GM19452 (cell line): ENCODE measurements at regions not wholly inside any gene's neighbourhood (a gene's known extent, or its start where the extent isn't known, plus 50 kb on each side); places are given as distances from the start of the nearest gene placed in this dataset.
"Not testable (repeated sequence)": the region's sequence is repeated elsewhere in the genome, so short reads cannot be mapped to it uniquely, and the experiment has no call there.

Source experiments
- ATAC-seq: cut with Tn5 transposase; IDR thresholded peaks from one replicate; pipeline ENCODE4 v1.9.1; 2021; ENCODE audit not compliant: unreplicated experiment

DNA sequence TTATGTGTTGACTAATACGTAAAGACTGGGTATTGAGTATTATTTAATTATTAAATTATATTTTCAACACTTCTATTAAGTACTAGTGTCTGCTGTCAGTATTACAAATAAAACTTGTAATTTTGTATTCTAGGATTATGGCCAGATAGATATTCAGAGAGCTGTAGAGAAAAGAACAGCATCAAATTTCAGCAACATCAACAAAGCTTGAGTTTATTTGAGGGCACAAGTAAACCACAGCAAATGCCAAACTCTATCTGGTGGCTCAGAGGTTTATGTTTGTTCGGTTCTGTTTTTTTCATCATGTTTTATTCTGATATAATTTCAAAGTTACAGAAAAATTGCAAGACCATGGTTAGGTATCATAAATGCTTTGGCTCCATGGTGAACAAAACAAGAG, 1530.5 kb downstream of the PCDH18 start:
- ATAC-seq, result no peak

DNA sequence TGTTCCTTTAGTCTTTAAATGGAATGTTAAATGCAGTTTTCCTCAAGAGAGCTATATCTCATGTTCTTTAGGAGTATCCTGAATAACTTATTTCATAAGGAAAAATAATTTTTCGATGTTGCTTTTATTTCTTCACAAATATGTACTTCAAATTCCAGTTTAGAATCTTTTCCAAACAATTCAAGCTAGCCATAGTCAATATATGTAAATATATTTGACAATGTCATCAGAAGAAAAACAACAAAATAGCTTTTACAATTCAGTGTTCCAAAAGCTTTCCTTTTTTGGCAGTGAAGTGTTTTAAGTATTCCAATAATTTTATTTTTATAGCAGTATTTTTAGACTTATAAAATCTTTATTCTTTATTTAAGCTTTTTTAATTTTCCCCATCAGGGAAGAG, 1532.0 kb downstream of the PCDH18 start:
- ATAC-seq, result no peak

DNA sequence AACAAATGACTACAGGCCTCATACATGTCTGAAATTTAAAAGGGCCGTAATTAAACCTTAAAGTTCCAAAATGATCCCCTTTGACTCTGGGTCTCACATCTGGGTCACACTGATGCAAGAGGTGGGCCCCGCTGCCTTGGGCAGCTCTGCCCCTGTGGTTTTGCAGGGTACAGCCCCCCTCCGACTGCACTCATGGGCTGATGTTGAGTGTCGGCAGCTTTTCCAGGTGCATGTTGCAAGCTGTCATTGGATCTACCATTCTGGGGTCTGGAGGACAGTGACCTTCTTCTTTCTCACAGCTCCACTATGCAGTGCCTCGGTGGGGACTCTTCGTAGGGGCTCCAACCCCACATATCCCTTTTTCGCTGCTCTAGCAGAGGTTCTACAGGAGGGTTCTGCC, 1537.9 kb downstream of the PCDH18 start:
- no peak for ATAC-seq

DNA sequence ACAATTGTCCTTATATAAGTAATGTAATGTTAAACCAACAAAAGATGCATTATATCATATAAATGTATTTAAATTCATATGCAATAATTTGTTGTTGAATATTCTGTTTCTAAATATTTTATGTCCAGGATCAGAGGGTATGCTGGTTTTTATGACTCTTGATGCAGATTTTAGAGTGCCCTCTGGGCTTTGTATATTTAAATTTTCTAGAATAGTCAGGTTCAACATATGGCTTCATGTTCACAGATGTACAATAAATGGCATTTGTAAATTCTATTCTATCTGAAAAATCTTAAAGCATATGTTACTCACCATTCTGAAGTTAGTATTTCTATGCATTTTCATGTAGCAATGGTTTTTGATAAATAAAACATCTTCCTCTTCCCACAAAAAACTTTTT, 1555.4 kb downstream of the PCDH18 start:
- no peak for ATAC-seq

DNA sequence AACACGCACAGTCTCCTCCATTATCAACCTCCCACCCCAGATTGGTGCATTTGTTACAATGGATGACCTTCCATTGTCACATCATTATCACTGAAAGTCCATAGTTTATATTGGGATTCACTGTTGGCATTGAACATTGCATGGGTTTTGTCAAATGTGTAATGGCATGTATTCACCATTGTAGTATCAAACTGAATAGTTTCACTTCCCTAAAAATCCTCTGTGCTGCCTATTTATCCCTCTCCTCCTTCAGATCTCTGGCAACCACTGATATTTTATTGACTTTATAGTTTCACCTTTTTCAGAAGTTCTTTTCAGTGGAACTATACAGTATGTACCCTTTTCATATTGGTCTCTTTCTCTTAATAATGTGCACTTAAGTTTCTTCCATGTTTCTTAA, 1565.4 kb downstream of the PCDH18 start:
- ATAC-seq, result no peak

DNA sequence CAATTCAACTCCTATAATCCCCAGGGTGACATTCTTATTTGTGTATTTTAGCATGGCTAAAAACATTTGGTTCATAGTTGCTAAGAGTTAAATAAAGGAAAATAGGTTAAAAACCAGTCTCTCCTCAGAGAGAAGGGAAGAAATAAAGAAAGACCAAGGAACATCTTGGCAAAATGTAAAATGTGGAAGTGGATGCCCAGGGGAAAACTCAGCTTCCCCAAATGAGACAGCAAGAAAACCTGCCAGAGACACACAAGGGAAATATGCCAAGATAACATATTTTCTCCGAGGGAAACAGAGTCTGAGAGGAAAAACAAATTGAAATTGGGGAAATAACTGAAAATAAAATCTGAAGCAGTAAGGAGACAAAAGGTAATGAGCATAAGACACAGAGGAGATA, 1569.3 kb downstream of the PCDH18 start:
- no peak for ATAC-seq

DNA sequence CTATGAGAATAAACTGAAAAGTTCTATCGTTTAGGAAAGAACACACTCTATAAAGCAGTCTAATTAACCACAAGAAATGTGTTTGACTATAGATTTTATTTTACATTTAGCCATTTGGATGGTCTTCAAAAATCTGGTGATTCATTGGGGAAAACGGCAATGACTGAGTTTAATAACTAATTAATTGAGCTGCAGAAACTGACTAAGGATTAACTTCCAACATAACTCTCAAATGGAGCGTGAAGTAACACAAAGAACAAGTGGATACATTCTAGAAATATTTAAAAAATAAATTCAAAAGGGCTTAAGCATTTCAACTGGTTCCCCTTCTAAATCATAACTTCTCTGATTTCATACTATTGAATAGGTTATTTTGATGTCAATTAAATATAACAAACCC, 1582.4 kb downstream of the PCDH18 start:
- no peak for ATAC-seq

DNA sequence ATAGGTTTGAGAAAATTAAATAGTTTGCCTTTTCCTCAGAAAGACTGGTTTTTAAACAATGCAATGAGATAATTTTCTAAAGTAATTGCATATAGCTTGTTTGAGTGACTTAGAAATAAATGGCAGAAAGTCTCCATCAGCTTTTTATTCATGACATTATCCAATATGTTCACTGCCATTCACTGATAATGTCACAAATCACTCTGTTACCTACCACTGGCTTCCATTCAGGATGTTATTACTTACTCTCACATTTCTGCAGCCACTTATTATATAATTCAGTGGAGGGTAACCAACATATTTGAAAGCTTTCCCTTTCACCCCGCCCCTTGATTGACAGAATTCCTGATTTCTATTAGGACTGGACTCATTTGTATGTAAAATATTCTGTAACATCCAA, 1583.5 kb downstream of the PCDH18 start:
- ATAC-seq, result no peak

DNA sequence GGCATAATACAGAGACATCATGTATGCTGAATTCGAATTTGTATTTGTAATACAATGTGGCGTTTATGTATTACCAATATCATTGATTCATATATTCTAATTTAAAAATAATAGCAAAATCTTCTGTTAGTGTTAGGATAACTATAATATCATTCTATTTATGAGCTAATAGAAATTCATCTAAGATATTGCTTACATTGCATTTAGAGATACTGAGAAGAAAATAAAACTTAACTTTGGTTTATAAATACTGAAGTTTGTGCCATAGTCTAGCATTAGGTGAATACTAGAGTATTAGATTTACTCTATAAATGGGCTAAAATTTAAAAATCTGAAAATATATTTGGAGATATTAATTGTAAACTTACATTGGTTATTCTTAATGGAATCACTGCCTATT, 1590.6 kb downstream of the PCDH18 start:
- no peak for ATAC-seq

DNA sequence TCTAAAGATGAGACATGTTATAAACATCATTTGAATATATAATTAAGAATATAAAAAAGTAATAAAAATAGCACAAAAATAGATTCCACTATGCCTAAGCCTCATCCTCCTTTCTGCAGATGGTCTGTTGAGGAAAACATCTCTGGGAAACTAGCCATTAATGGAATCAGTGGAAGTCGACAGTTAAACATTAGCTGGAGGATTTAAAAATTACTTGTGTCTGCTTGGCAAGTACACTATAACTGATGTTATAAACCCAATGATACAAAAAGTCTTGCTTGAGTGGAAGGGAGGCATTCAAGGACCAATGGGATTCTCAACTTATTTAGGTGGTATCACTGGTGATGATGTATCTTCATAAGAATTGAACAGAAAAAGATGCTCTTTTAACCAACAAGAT, 1598.3 kb downstream of the PCDH18 start:
- ATAC-seq, result no peak

DNA sequence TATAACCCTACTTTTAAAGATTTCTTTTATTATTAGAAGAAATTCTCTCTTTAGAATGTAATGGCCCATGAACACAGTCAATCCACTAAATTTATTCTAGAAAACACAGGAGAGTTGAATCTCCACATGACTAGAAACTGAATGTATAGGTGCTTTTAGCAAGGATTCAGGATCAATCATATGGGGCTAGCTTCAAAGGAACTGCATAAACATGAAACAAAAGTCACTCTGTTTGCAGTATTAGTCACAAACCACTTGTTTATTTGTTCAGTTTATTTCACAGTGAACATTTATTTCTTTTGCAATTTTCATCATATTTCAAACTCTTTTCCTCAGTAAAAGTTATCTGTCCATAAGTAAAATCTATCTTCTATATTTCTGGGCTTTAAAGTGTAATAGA, 1604.6 kb downstream of the PCDH18 start:
- no peak for ATAC-seq

DNA sequence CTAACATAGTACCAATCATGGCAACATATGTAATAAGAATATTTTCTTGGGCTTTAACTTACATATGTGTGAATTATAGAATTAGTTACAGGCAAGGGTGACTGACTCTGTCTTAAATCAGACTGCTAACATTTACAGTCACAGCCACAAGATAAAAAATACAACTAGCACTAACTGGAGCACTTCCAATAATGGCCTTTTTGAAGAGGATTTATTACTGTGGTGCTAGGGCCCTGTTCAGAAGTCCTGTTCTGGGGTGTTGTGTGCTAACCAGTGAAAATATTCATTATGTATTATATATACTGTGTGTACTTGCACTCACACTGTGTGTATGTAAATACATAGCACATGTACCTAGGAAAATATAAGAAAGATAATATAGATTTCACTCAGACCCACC, 1611.2 kb downstream of the PCDH18 start:
- ATAC-seq, result no peak

DNA sequence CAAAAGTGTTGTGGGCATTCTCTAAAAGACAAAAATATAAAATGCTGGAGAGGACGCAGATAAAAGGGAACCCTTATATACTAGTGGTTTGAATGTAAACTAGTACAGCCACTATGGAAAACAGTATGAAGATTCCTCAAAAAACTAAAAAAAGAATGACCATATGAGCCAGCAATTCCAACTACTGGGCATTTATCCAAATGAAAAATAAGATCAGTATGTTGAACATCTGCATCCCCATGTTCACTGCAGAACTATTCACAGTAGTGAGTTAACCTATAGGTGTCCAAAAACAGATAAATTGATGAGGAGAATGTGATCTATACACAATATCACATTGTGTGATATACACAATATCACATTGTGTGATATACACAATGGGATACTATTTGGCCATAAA, 1615.3 kb downstream of the PCDH18 start:
- no peak for ATAC-seq

DNA sequence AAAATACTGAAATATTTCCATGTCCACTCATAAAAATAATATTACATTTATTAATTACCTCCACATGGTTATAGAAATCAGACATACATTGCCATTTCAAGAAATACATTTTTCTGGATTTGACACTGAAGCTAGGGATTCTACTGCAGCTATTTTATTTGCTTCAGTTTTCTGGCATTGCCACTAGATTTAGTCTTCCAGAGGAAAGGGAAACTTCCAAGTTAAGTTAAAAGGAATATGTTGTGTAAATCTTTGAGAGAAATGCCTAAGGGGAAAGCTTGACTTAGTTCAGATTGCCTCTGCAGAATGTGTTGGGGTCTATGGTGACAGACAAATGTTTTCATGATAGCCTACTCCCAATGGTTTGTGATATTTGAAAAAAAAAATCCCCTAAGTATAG, 1631.3 kb downstream of the PCDH18 start:
- ATAC-seq, result no peak

DNA sequence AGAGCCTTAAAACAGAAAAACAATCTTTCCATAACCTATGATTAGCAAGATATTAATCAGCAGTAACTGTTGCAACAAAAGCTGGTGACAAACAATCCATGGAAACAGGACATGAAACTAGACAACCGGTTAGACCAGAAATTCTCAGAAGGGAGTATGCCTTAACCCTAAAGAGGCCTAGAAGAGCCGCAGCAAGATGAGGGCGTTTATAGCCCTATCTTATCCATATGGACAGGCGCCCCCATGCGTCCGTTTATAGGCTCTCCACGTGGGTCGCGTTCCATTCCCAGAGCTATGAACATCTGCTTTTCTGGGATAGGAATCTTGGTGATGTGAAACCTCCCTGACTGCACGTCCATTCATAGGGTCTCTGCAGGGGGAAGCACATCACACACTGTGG, 1662.7 kb upstream of the PABPC4L start:
- ATAC-seq, result not testable (repeated sequence)

DNA sequence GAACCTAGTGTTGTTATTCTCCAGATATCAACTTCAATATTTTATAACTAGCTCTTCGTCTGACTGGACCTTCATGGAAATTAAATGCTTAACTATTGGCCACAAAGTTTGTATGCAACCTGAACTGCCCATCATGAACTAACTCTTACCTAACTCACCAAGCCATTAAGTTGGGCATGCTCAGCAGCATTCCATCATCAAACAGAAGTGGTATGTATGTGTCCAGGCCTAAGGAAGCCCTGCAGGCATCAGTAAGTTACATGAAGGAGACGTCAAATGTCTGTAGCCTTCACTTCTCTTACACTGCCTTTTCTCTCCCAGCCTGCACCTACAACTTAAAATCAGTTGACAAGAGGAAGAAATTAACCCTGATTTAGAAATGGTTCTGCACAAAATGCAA, 1639.2 kb upstream of the PABPC4L start:
- no peak for ATAC-seq

DNA sequence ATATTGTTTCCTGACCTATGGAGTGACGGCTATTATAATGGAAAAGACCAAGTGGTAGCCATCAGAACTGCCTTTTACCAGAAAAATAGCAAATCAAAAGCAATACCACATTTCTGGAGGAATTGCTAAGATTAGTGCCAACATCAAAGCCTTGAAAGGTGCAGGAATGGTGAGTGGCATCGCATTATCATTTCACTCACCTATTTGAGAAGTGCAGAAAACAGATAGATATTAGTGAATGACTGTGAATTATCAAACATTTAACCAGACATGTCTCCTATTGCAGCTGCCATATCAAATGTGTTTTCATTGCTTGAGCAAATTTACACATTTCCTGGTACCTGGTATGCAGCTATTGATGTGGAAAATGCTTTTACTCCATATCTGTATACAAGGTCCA, 1638.1 kb upstream of the PABPC4L start:
- ATAC-seq, result no peak

DNA sequence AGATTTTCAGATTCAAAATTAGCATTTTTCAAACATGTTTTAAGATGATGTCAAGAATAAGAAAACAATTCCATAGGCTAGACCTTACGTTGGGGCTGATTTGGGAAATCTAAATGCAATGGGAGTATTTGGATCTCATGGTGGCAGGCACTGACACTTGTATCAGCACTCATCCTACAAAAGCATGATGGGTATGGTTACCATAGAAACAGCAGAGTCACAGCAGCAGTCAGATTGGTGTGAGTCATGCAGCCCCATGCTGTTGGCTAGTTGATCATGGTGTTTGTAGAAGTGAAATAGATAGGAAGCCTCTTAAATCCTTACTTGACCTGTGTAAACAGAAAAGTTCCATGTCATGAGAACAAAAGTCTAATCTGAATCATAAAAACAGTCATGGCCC, 1637.3 kb upstream of the PABPC4L start:
- no peak for ATAC-seq

DNA sequence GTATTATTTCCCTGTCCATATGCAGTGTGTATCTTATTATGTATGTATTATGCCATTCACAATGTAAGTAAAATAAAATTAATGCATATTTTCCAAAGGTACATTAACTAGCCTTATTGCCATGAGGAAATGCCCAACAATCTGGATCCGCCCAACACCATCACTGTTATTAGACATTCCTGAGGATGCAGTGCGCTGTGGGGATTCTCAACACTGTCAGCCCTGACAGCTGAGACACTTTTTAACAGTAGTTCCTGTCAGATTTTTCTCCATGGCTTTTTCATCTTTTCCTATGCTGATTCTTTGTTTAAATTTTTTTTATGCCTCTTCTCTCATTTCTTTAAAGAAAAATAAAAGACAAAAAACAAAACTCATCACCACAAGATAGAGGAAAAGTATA, 1632.9 kb upstream of the PABPC4L start:
- ATAC-seq, result no peak

DNA sequence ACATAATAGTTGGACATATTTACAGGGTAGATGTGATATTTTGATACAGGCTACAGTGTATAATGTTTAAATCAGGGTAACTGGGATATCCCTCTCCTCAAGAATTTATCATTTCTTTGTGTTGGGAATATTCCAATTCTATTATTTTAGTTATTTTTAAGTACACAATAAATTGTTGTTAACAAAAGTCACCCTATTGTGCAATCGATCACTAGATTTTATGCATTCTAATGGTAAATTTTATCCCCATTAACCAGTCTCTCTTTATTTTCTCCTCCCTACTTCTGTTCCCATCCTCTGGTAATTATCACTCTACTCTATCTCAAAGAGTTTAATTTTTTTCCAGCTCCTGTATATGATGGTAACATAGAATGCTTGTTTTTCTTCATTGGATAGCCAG, 1631.9 kb upstream of the PABPC4L start:
- no peak for ATAC-seq

DNA sequence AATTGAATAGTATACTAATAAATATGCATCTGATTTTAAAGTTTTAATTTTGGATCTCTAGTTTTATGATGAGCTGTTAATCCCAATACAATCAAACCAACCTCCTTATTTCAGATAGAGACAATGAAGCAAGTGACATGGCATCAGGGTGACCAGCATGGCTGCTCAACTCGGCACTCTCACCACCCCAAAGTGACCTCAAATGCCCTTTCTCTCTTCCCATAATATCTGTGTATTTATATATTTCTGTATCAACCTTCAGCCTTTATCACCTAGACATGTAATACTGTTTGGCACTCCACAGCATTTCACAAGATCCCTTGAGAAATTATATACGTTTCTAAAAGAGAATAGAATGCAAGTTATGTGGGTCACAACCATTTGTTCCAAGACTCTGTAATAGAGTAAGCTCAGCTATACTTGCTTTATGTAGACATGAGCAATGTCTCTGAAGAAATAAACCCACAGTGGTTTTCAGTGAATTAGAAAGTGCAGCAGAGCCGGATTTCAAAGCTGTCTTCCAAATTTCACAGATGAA, 1623.2 kb upstream of the PABPC4L start:
- ATAC-seq, result no peak

DNA sequence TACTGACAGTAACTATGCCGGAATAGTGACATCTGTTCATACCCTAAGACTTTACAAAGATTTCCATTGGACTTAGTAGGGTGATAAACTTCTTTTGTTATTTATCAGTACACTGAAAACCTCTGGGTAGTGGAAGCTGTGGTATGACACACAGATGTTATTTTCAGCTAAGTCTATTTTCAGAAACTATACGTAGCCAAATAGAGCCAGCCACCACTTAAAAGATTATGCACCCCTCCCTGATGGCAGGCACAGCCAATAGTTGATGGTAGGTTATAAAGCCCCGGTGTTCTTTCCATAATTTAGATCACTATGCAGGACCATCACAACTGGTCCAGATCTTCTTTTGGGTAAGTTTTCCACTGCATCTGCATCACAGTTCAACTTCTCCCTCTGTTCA, 1603.2 kb upstream of the PABPC4L start:
- ATAC-seq, result no peak

DNA sequence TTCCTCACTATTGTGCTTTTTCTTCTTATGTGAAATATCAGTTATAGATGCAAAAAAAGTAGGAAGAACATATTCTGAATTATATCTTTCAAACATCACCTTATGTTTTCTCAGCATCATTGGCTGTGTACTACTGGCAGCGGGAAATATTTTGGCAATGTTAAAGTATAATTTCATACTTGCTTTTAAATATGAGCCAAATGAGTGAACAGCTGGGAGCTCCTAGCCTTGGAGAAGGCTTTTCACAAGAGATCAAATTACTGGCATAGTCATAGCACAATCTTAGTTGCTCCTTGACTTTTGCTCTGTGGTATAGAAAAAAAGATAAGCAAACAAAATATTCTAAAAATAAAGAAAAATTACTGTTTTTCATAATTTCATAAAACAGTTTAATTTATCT, 1575.8 kb upstream of the PABPC4L start:
- no peak for ATAC-seq

DNA sequence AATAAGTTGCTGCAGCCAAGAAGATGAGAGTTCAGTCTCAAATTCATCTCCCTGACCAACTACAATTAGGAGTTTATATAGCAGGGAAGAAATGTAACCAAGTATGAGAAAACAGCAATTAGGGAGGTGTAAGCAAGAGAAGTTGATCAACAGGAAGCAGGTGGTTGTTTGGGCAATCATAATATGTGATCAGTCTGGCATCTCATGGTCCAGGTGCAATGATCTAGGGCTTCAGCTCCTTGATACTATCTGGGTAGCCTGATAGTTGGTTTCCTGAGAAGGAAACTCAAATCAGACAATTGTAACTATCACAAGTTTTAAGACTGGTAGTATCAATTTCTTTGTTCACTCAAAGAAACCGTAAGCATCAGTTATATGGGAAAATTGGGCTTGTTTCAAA, 1574.3 kb upstream of the PABPC4L start:
- ATAC-seq, result no peak
